B cell (primary cell): ENCODE measurements at regions not wholly inside any gene's neighbourhood (a gene's known extent, or its start where the extent isn't known, plus 50 kb on each side); places are given as distances from the start of the nearest gene placed in this dataset.

Source experiments
- ATAC-seq: fragments of 200-7000 bp; cut with Tn5 transposase; one replicate; pipeline ENCODE4 v1.10.0; 2021; ENCODE audit warnings: low read depth, mild to moderate bottlenecking, moderate number of reproducible peaks, moderate library complexity
- CTCF ChIA-PET: fragments of 350-600 bp; sonication (Branson Sonifier 250); formaldehyde crosslinking; loops from one replicate; lab custom pipeline; 2021; ENCODE audit warnings: antibody characterized with exemption, inconsistent platforms; lab: Charles Lee
- POLR2A ChIA-PET: fragments of 350-600 bp; sonication (Branson Sonifier 250); formaldehyde crosslinking; loops from one replicate; lab custom pipeline; 2021; ENCODE audit warnings: antibody characterized with exemption; lab: Charles Lee
- DNase-seq: peaks from one replicate; pipeline ENCODE4 v3.0.0; 2013
- H2AFZ ChIP-seq: 2 replicates; pipeline ENCODE4 v1.6.1; 2012; ENCODE audit warnings: mild to moderate bottlenecking, low read depth, low read length; ENCODE audit not compliant: insufficient read depth, poor library complexity, severe bottlenecking
- H3K27ac ChIP-seq, 2 donors: 1 replicate in 1 of 2; 2 replicates in 1 of 2; pipeline ENCODE4 v1.5.1; 2012 to 2013; ENCODE audit warnings: low read length in 2 of 2, mild to moderate bottlenecking in 2 of 2, moderate library complexity in 1 of 2
- H3K27me3 ChIP-seq, 4 experiments: fragments of 200-600 bp in 1 of 4; sonication (generic) in 1 of 4; replicated peaks in 1 of 4; 1 replicate in 2 of 4; 2 replicates in 2 of 4; pipeline versions ENCODE4 v1.6.1 to v1.7.0; 2013 to 2016; ENCODE audit warnings: low read length in 3 of 4, mild to moderate bottlenecking in 2 of 4, mixed read lengths in 1 of 4, moderate library complexity in 1 of 4; ENCODE audit not compliant: insufficient read depth in 4 of 4, control insufficient read depth in 3 of 4; ENCODE audit errors: control extremely low read depth in 1 of 4
- H3K36me3 ChIP-seq, 2 experiments: replicated peaks in 1 of 2; 1 replicate in 1 of 2; 2 replicates in 1 of 2; pipeline versions ENCODE4 v1.6.1 to v1.7.1; 2013; ENCODE audit warnings: low read length in 1 of 2; ENCODE audit not compliant: insufficient read depth in 2 of 2, control insufficient read depth in 1 of 2; ENCODE audit errors: control extremely low read depth in 1 of 2, extremely low read depth in 1 of 2
- H3K4me1 ChIP-seq, 2 donors: fragments of 200-600 bp in 1 of 2; sonication (generic) in 1 of 2; 1 replicate in 1 of 2; 2 replicates in 1 of 2; pipeline versions ENCODE4 v1.5.1 to v1.6.1; 2013 to 2017; ENCODE audit warnings: low read length in 2 of 2; ENCODE audit not compliant: control insufficient read depth in 2 of 2, insufficient read depth in 2 of 2
- H3K4me2 ChIP-seq: replicated peaks from 2 replicates; pipeline ENCODE3; 2012; ENCODE audit warnings: mild to moderate bottlenecking, low read depth, low read length; ENCODE audit not compliant: poor library complexity, severe bottlenecking
- H3K4me3 ChIP-seq, 5 experiments: fragments of 200-600 bp in 1 of 5; sonication (generic) in 1 of 5; 1 replicate in 3 of 5; 2 replicates in 2 of 5; pipeline versions ENCODE4 v1.5.1 to v1.7.0; 2011 to 2016; ENCODE audit warnings: low read length in 4 of 5, mild to moderate bottlenecking in 4 of 5, low read depth in 2 of 5, control low read depth in 1 of 5, moderate library complexity in 1 of 5; ENCODE audit not compliant: insufficient read depth in 1 of 5; ENCODE audit errors: control extremely low read depth in 1 of 5, extremely low read depth in 1 of 5
- H3K79me2 ChIP-seq: fragments of 200-600 bp; sonication (generic); one replicate; pipeline ENCODE4 v1.6.0; 2016; ENCODE audit warnings: low read length; ENCODE audit not compliant: control insufficient read depth, insufficient read depth
- H3K9ac ChIP-seq: fragments of 200-600 bp; sonication (generic); 2 replicates; pipeline ENCODE4 v1.6.1; 2017; ENCODE audit warnings: mild to moderate bottlenecking, low read length, moderate library complexity
- H3K9me3 ChIP-seq, 3 donors: one replicate each; pipeline versions ENCODE4 v1.6.1 to v1.7.1; 2013; ENCODE audit warnings: low read length in 2 of 3; ENCODE audit not compliant: control insufficient read depth in 2 of 3, insufficient read depth in 1 of 3; ENCODE audit errors: control extremely low read depth in 1 of 3
- H4K20me1 ChIP-seq: 2 replicates; pipeline ENCODE4 v1.6.0; 2012; ENCODE audit warnings: mild to moderate bottlenecking, low read length; ENCODE audit not compliant: insufficient read depth, control insufficient read depth, poor library complexity, severe bottlenecking
- H3K27ac Mint-ChIP-seq: one replicate; pipeline ENCODE4 v1.8.0; 2021; ENCODE audit warnings: mixed read lengths
- H3K27me3 Mint-ChIP-seq: one replicate; pipeline ENCODE4 v1.8.0; 2021; ENCODE audit warnings: mixed read lengths
- H3K4me1 Mint-ChIP-seq: one replicate; pipeline ENCODE4 v1.8.0; 2021; ENCODE audit warnings: mixed read lengths
- H3K4me3 Mint-ChIP-seq: one replicate; pipeline ENCODE4 v1.8.0; 2021; ENCODE audit warnings: mixed read lengths
- H3K9me3 Mint-ChIP-seq: one replicate; pipeline ENCODE4 v1.8.0; 2022; ENCODE audit warnings: mixed read lengths; ENCODE audit not compliant: insufficient read depth
- CTCF ChIP-seq: fragments of 200-600 bp; IDR thresholded peaks from one replicate; pipeline ENCODE4 v1.8.0; 2022; ENCODE audit warnings: antibody characterized with exemption, mild to moderate bottlenecking
- EZH2 ChIP-seq: IDR thresholded peaks from 2 replicates; pipeline ENCODE4 v1.6.1; 2012; ENCODE audit warnings: borderline replicate concordance, low read depth, mild to moderate bottlenecking, moderate library complexity, low read length; ENCODE audit not compliant: insufficient read depth, poor library complexity, severe bottlenecking
- WGBS: methylation state at CpG from one replicate; pipeline ENCODE4 v1.1.5; 2013; ENCODE audit warnings: missing lambda C conversion rate; ENCODE audit not compliant: insufficient coverage; 5-methylcytosine and 5-hydroxymethylcytosine counted together
- intact Hi-C: fragments of 100-400 bp; cut with micrococcal nuclease; formaldehyde crosslinking; loops from one replicate; pipeline ENCODE4 v1.10.0; 2022

- Histone ChIP-seq H3K9ac (no peak overlapping the region), H3K4me2 (no peak overlapping the region), H4K20me1 (no peaks in the 10 kb centered on the region), H3K27ac (no peak overlapping the region), H2AFZ (no peak overlapping the region), H3K9me3 (peaks cover 0 to 3% (median 0%) of the 10 kb centered on the region in 3 donors), H3K27me3 (no peaks in the 10 kb centered on the region), H3K4me1 (no peaks in the 10 kb centered on the region), H3K79me2 (no peaks in the 10 kb centered on the region), H3K4me3 (no peak overlapping the region), H3K36me3 (no peaks in the 10 kb centered on the region)
- ChIA-PET CTCF (no interaction called here), POLR2A (no interaction called here)
- Mint-ChIP-seq H3K9me3 (no peaks in the 10 kb centered on the region), H3K27me3 (no peaks in the 10 kb centered on the region), H3K4me3 (no peak overlapping the region), H3K4me1 (no peaks in the 10 kb centered on the region), H3K27ac (no peak overlapping the region)
- ATAC-seq (no peak), DNase-seq (no peak)
- TF ChIP-seq EZH2 (no peak), CTCF (no peak)
- WGBS: no CpG with 5 or more reads among the region's 3 CpGs
- intact Hi-C loops: no loop called here
These were observed 88.2 kb upstream of the PPARGC1A start for GRCh38 chr4:23978002-23978401.

- no peak overlapping the region for H3K27ac Mint-ChIP-seq
- Histone ChIP-seq H3K9ac (no peak overlapping the region), H3K4me2 (no peak overlapping the region), H2AFZ (no peak overlapping the region), H3K27me3 (no peaks in the 10 kb centered on the region), H3K79me2 (no peaks in the 10 kb centered on the region), H3K9me3 (peaks cover 0 to 3% (median 0%) of the 10 kb centered on the region in 3 donors), H4K20me1 (no peaks in the 10 kb centered on the region), H3K36me3 (no peaks in the 10 kb centered on the region), H3K27ac (no peak overlapping the region), H3K4me1 (no peaks in the 10 kb centered on the region), H3K4me3 (no peak overlapping the region)
- TF ChIP-seq EZH2: no peak
- TF ChIP-seq CTCF: no peak
- no peak for ATAC-seq
- no peaks in the 10 kb centered on the region for H3K4me1 Mint-ChIP-seq
- no peaks in the 10 kb centered on the region for H3K9me3 Mint-ChIP-seq
- ChIA-PET POLR2A (no interaction called here), CTCF (no interaction called here)
- no peak for DNase-seq
- 88% methylated on average over 1 of the region's 2 CpGs for WGBS
- no peaks in the 10 kb centered on the region for H3K27me3 Mint-ChIP-seq
- intact Hi-C loops: no loop called here
- no peak overlapping the region for H3K4me3 Mint-ChIP-seq
These were observed 86.6 kb upstream of the PPARGC1A start for GRCh38 chr4:23976423-23976822.
